SK-N-MC (cell line): ENCODE measurements at regions not wholly inside any gene's neighbourhood (a gene's known extent, or its start where the extent isn't known, plus 50 kb on each side); places are given as distances from the start of the nearest gene placed in this dataset.
"Not testable (repeated sequence)": the region's sequence is repeated elsewhere in the genome, so short reads cannot be mapped to it uniquely, and the experiment has no call there.

Experiments
- DNase-seq: peaks from one replicate; pipeline ENCODE4 v3.0.0-alpha.2; 2011; ENCODE audit warnings: low read depth, low spot score
- H3K27ac ChIP-seq: fragments of 200-600 bp; sonication (generic); 2 replicates; pipeline ENCODE4 v1.5.1; 2016; ENCODE audit warnings: mixed run types
- H3K36me3 ChIP-seq: fragments of 200-600 bp; sonication (generic); 2 replicates; pipeline ENCODE4 v1.6.1; 2017; ENCODE audit warnings: antibody characterized with exemption, low read length, mixed read lengths; ENCODE audit not compliant: insufficient read depth
- H3K4me3 ChIP-seq: fragments of 200-600 bp; sonication (generic); 2 replicates; pipeline ENCODE4 v1.5.1; 2016
- H3K9ac ChIP-seq: fragments of 200-600 bp; sonication (generic); 2 replicates; pipeline ENCODE4 v1.8.0; 2017; ENCODE audit warnings: mixed run types, mixed read lengths; ENCODE audit not compliant: insufficient read length
- H3K9me3 ChIP-seq: fragments of 200-600 bp; sonication (generic); 2 replicates; pipeline ENCODE4 v1.6.1; 2017; ENCODE audit warnings: low read depth, mild to moderate bottlenecking, antibody characterized with exemption, low read length, moderate library complexity, mixed read lengths
- EZH2 ChIP-seq: fragments of 200-600 bp; sonication (generic); IDR thresholded peaks from one replicate; pipeline ENCODE4 v1.6.1; 2017; ENCODE audit warnings: antibody characterized with exemption
- FOXP2 ChIP-seq: optimal IDR thresholded peaks from 2 replicates; pipeline ENCODE3; 2011; ENCODE audit warnings: mild to moderate bottlenecking, moderate library complexity; ENCODE audit not compliant: insufficient read depth; ENCODE audit errors: extremely low read length, control extremely low read depth
- POLR2AphosphoS5 ChIP-seq: IDR thresholded peaks from 2 replicates; pipeline ENCODE4 v1.6.1; 2012; ENCODE audit warnings: mild to moderate bottlenecking, low read depth, low read length, borderline replicate concordance

DNA sequence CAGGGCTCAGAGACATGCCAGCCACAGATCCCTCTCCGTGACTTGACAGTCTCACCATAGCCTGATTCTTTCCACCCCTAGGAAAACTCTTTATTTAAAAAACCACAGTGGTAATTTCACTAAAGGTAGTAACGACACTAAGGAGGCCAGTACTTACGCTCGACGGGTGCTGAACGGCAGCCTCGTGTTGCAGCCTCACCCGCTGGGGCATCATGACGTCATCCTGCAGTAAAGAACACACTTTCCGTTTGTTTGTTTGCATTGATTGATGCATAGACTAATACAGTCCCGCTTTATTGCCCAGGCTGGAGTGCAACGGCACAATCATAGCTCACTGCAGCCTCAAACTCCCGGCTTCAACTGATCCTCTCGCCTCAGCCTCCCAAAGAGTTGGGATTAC, 65.1 kb upstream of the METRNL start:
- DNase-seq = no peak
- H3K36me3 ChIP-seq = no peaks in the 10 kb centered on the region
- peak overlapping the region; percentile 66 for H3K9ac ChIP-seq
- TF ChIP-seq EZH2 = no peak
- TF ChIP-seq FOXP2 = no peak
- TF ChIP-seq POLR2AphosphoS5 = no peak
- peak overlapping the region; percentile 94 for H3K27ac ChIP-seq
- H3K9me3 ChIP-seq = no peaks in the 10 kb centered on the region
- H3K4me3 ChIP-seq = peak overlapping the region; percentile 59

GRCh38 chr17:83014940-83015910, 64.2 kb upstream of the METRNL start:
- Histone ChIP-seq H3K9ac (no peak overlapping the region), H3K36me3 (no peaks in the 10 kb centered on the region), H3K9me3 (no peaks in the 10 kb centered on the region), H3K4me3 (no peak overlapping the region), H3K27ac (peak overlapping the region; percentile 56; the same call in 1 of the 2 replicates)
- TF ChIP-seq EZH2 (no peak), FOXP2 (no peak), POLR2AphosphoS5 (no peak)
- DNase-seq = no peak

DNA sequence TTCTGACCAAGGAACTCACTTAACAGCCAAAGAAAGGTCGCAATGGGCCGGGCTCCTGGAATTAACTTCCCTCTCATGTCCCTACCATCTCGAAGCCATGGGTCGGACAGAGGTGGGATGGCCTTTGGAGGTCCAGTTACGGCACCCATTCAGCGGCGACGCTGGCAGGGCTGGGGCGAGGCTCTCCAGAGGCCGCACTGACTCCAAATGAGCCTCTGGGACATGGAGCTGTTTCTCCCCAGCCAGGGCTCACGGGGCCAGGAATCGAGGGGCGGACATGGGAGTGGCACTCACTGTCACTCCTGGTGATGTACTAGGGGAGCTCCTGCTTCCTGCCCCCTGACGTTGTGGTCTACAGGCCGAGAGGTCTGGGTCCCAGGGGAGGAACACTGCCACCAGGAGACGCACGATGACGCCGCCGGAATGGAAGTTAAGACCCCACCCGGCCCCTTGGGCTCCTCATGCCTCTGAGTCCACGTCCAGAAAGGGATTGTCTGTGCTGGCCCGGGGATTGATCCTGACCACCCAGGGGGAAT, 60.7 kb upstream of the METRNL start:
- H3K9ac ChIP-seq = no peak overlapping the region
- no peak for DNase-seq
- H3K4me3 ChIP-seq = no peak overlapping the region
- no peaks in the 10 kb centered on the region for H3K36me3 ChIP-seq
- H3K9me3 ChIP-seq = no peaks in the 10 kb centered on the region
- no peak for TF ChIP-seq POLR2AphosphoS5
- no peak for TF ChIP-seq FOXP2
- no peak for TF ChIP-seq EZH2
- H3K27ac ChIP-seq = no peak overlapping the region

DNA sequence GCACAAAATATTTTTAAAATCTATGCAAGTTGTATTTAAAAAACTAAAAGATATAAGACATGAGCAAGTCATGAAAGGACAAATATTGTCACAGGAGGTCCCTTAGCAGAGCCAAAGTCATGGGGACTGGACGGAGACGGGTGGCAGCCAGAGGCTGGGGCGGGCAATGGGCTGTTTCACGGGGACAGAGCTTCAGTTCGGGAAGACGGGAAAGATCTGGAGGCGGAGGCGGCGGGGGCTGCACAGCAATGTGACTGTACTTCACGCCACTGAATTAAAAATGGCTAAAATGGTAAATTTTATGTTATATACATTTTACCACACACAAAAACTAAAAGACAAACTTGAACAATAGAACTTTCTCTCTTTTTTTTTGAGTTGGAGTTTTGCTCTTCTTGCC, 60.0 kb upstream of the METRNL start:
- DNase-seq = no peak
- H3K27ac ChIP-seq = no peak overlapping the region
- no peak overlapping the region for H3K4me3 ChIP-seq

GRCh38 chr17:83024218-83024971, 55.0 kb upstream of the METRNL start:
- TF ChIP-seq EZH2 (no peak), POLR2AphosphoS5 (no peak), FOXP2 (no peak)
- Histone ChIP-seq H3K9me3 (no peaks in the 10 kb centered on the region), H3K27ac (no peak overlapping the region), H3K9ac (no peak overlapping the region), H3K36me3 (no peaks in the 10 kb centered on the region), H3K4me3 (no peak overlapping the region)
- DNase-seq = no peak

More for the DNA sequence above, 60.0 kb upstream of the METRNL start:
- Histone ChIP-seq H3K9me3 (no peaks in the 10 kb centered on the region), H3K36me3 (no peaks in the 10 kb centered on the region), H3K9ac (no peak overlapping the region)
- no peak for TF ChIP-seq EZH2
- no peak for TF ChIP-seq POLR2AphosphoS5
- TF ChIP-seq FOXP2 = no peak

GRCh38 chr17:83025636-83026280, 53.7 kb upstream of the METRNL start:
- TF ChIP-seq EZH2 (no peak), POLR2AphosphoS5 (no peak), FOXP2 (no peak)
- no peak for DNase-seq
- no peak overlapping the region for H3K4me3 ChIP-seq
- no peak overlapping the region for H3K9ac ChIP-seq
- H3K9me3 ChIP-seq = no peaks in the 10 kb centered on the region
- no peak overlapping the region for H3K27ac ChIP-seq
- no peaks in the 10 kb centered on the region for H3K36me3 ChIP-seq

GRCh38 chr17:83026311-83026811, 53.0 kb upstream of the METRNL start:
- Histone ChIP-seq H3K9me3 (no peaks in the 10 kb centered on the region), H3K4me3 (no peak overlapping the region), H3K36me3 (no peaks in the 10 kb centered on the region), H3K9ac (no peak overlapping the region), H3K27ac (no peak overlapping the region)
- no peak for DNase-seq
- TF ChIP-seq FOXP2 (no peak), EZH2 (no peak), POLR2AphosphoS5 (no peak)

GRCh38 chr17:83026921-83027320, 52.5 kb upstream of the METRNL start:
- H3K36me3 ChIP-seq, H3K9ac ChIP-seq, DNase-seq, H3K4me3 ChIP-seq, H3K9me3 ChIP-seq: not testable (repeated sequence)
- 0 out of 2 replicates have a peak overlapping the region, but pooled peaks have one; percentile 26 for H3K27ac ChIP-seq
